GM12891 (cell line): ENCODE measurements at regions not wholly inside any gene's neighbourhood (a gene's known extent, or its start where the extent isn't known, plus 50 kb on each side); places are given as distances from the start of the nearest gene placed in this dataset.

Source experiments
- DNase-seq: peaks from one replicate; pipeline ENCODE4 v3.0.0; 2011; ENCODE audit warnings: low spot score; ENCODE audit not compliant: insufficient read length
- FAIRE-seq: peaks from 2 replicates; lab custom pipeline; 2011; peaks lifted over from hg19 to GRCh38; lab: Jason Lieb, UNC
- PAX5 ChIP-seq: IDR thresholded peaks from 2 replicates; pipeline ENCODE4 v1.6.1; 2011; ENCODE audit warnings: low read length, moderate library complexity, mild to moderate bottlenecking; ENCODE audit not compliant: insufficient read depth, severe bottlenecking
- POLR2A ChIP-seq: IDR thresholded peaks from 2 replicates; pipeline ENCODE4 v1.6.1; 2011; ENCODE audit warnings: low read depth, low read length, control low read depth
- POLR2AphosphoS5 ChIP-seq: IDR thresholded peaks from 2 replicates; pipeline ENCODE4 v1.6.1; 2011; ENCODE audit warnings: low read depth, low read length, control low read depth
- POU2F2 ChIP-seq: IDR thresholded peaks from 2 replicates; pipeline ENCODE4 v1.6.1; 2011; ENCODE audit warnings: low read depth, mild to moderate bottlenecking, control low read depth, low read length, moderate library complexity
- SPI1 ChIP-seq: IDR thresholded peaks from 2 replicates; pipeline ENCODE4 v1.6.1; 2011; ENCODE audit warnings: low read depth, low read length, control low read depth
- TAF1 ChIP-seq: IDR thresholded peaks from 2 replicates; pipeline ENCODE4 v1.6.1; 2011; ENCODE audit warnings: low read depth, low read length, control low read depth

- TF ChIP-seq POU2F2, result no peak
- TF ChIP-seq POLR2AphosphoS5, result no peak
- FAIRE-seq (no peak), DNase-seq (no peak)
Measured at GRCh38 chr2:103962670-103963069, 891.2 kb upstream of the POU3F3 start.

GRCh38 chr2:103963146-103963725 is 890.7 kb upstream of the POU3F3 start:
- no peak for TF ChIP-seq POLR2A
- no peak for TF ChIP-seq POU2F2
- TF ChIP-seq TAF1, result no peak
- TF ChIP-seq SPI1, result no peak
- TF ChIP-seq PAX5, result no peak
- no peak for TF ChIP-seq POLR2AphosphoS5
- DNase-seq (no peak), FAIRE-seq (no peak)

GRCh38 chr2:103977241-103977640 is 876.7 kb upstream of the POU3F3 start:
- no peak for DNase-seq
- no peak for TF ChIP-seq POLR2A
- TF ChIP-seq SPI1, result no peak
- FAIRE-seq, result no peak

GRCh38 chr2:103977668-103978067 is 876.2 kb upstream of the POU3F3 start:
- TF ChIP-seq POLR2A, result no peak
- no peak for TF ChIP-seq PAX5
- TF ChIP-seq SPI1, result no peak
- no peak for TF ChIP-seq TAF1
- TF ChIP-seq POU2F2, result no peak
- TF ChIP-seq POLR2AphosphoS5, result no peak
- FAIRE-seq, result no peak

GRCh38 chr2:103980401-103980800 is 873.5 kb upstream of the POU3F3 start:
- TF ChIP-seq POU2F2, result no peak
- no peak for TF ChIP-seq POLR2AphosphoS5
- TF ChIP-seq TAF1, result no peak
- TF ChIP-seq PAX5, result no peak
- TF ChIP-seq POLR2A, result no peak
- no peak for TF ChIP-seq SPI1
- FAIRE-seq (no peak), DNase-seq (no peak)

More at GRCh38 chr2:103977668-103978067, 876.2 kb upstream of the POU3F3 start:
- DNase-seq, result no peak

DNA sequence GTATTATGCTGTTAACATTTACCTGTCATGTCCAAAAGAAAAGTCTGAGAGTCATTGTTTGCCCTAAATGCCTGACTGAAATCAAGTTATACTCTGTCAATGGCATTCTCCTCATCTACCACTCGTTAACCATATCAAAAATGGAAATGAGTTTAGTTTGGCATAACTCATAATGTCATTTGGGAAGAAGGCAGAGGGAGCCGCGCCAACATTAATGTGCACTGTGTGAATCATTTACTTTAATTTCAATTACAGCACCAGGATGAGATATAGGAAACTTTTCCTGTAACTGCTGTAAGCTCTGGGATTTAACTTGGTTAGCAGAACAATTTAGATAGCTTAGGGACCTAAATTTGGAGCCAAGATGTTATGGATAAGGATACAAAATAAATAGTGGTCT is 871.2 kb upstream of the POU3F3 start:
- TF ChIP-seq POLR2A (no peak), POU2F2 (no peak), PAX5 (no peak), POLR2AphosphoS5 (no peak), TAF1 (no peak), SPI1 (no peak)
- DNase-seq (no peak), FAIRE-seq (no peak)

GRCh38 chr2:103986001-103986400 is 867.9 kb upstream of the POU3F3 start:
- no peak for DNase-seq
- TF ChIP-seq POLR2AphosphoS5, result no peak
- TF ChIP-seq TAF1, result no peak
- TF ChIP-seq SPI1, result no peak
- TF ChIP-seq PAX5, result no peak
- no peak for TF ChIP-seq POLR2A
- TF ChIP-seq POU2F2, result no peak
- FAIRE-seq, result no peak

- no peak for DNase-seq
- no peak for TF ChIP-seq POLR2AphosphoS5
- no peak for TF ChIP-seq PAX5
- TF ChIP-seq TAF1, result no peak
- TF ChIP-seq POU2F2, result no peak
- TF ChIP-seq POLR2A, result no peak
- no peak for TF ChIP-seq SPI1
- FAIRE-seq, result no peak
Measured at GRCh38 chr2:103991591-103991990, 862.3 kb upstream of the POU3F3 start.

DNA sequence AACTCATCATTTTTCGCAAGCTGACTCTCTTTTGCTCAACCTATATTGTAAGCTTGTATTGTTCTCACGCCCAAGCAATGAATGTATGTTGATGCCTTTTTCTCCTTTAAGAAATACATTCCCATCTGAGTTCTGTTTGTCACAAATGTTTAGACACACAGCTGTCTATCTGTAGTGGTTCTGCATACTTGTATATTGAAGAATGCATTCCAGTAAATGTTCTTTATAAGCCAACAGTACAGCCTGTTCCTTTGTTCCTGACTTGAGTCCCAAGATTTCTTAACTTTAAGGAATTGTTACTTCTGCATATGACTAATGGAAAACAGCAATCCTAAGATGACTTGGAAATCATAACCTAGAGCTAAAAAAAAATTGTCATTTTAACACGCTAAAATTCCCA is 849.1 kb upstream of the POU3F3 start:
- FAIRE-seq (no peak), DNase-seq (no peak)
- TF ChIP-seq SPI1, result no peak
- no peak for TF ChIP-seq POLR2A
- TF ChIP-seq TAF1, result no peak
- TF ChIP-seq PAX5, result no peak
- TF ChIP-seq POU2F2, result no peak
- no peak for TF ChIP-seq POLR2AphosphoS5

DNA sequence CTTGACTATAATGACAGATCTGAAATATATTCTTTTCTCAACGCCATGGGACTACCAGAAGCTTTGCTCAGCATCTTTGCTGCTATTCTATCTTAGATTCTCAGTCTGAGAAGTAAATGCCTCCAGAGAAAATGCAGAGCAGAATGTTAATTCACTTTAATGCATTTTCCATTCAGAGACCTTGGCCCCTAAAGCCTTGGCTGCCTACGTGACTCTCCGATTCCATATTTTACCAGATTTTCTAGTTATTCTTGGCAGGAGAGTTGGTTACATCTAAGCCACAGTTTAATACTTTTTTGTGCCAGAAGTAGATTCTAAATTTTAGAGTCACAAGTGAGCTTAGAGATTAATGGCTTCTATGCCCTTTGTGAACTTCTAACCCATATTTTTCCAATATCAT is 837.1 kb upstream of the POU3F3 start:
- FAIRE-seq, result no peak
- no peak for DNase-seq
- no peak for TF ChIP-seq PAX5
- TF ChIP-seq POLR2AphosphoS5, result no peak
- TF ChIP-seq SPI1, result no peak
- TF ChIP-seq TAF1, result no peak
- no peak for TF ChIP-seq POU2F2
- TF ChIP-seq POLR2A, result no peak

DNA sequence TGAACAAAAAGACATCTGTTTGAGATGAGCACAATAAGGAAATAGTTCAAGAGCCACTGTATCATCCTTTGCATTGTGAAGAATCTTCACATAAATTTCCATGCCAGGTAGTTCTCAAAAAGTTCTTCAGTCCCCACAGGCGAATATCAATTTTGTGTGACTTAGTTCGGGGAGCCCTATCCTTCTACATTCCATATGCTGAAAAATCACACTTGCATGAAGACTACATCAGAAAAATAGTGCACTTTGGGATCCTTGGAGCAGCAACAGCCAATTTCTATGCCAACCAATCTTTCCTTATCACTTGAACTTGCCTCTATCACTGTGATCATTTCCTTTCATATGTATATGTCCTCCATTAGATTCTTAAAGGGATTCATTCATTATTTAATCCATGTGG is 830.6 kb upstream of the POU3F3 start:
- TF ChIP-seq SPI1 (no peak), POU2F2 (no peak), PAX5 (no peak), POLR2AphosphoS5 (no peak), POLR2A (no peak), TAF1 (no peak)
- FAIRE-seq (no peak), DNase-seq (no peak)
